Eye (tissue), 1 donor: ENCODE measurements at regions not wholly inside any gene's neighbourhood (a gene's known extent, or its start where the extent isn't known, plus 50 kb on each side); places are given as distances from the start of the nearest gene placed in this dataset.
"Not testable (repeated sequence)": the region's sequence is repeated elsewhere in the genome, so short reads cannot be mapped to it uniquely, and the experiment has no call there.

ENCODE experiments used
- DNase-seq: peaks from one replicate; pipeline ENCODE4 v3.0.0-alpha.2; 2015

GRCh38 chr12:47408171-47408871, 297.5 kb downstream of the RPAP3 start:
- DNase-seq = no peak

GRCh38 chr12:47407463-47408129, 298.2 kb downstream of the RPAP3 start:
- DNase-seq = no peak

GRCh38 chr12:47403681-47404080, 302.1 kb downstream of the RPAP3 start:
- no peak for DNase-seq

- not testable (repeated sequence) for DNase-seq
Measured at GRCh38 chr12:47401196-47401595, 304.6 kb downstream of the RPAP3 start.

GRCh38 chr12:47400266-47400665, 305.6 kb downstream of the RPAP3 start:
- DNase-seq = no peak

- no peak for DNase-seq
Measured at GRCh38 chr12:47397664-47398281, 308.1 kb downstream of the RPAP3 start.

- no peak for DNase-seq
Measured at GRCh38 chr12:47396902-47397663, 308.7 kb downstream of the RPAP3 start.

GRCh38 chr12:47394070-47394469, 311.8 kb downstream of the RPAP3 start:
- no peak for DNase-seq

- peak; percentile 3 for DNase-seq
Measured at GRCh38 chr12:47393403-47393790, 312.4 kb downstream of the RPAP3 start.

- no peak for DNase-seq
Measured at GRCh38 chr12:47391566-47391965, 311.8 kb upstream of the AMIGO2 start.

- DNase-seq = no peak
Measured at GRCh38 chr12:47388712-47389111, 309.0 kb upstream of the AMIGO2 start.

GRCh38 chr12:47387994-47388393, 308.2 kb upstream of the AMIGO2 start:
- no peak for DNase-seq

- DNase-seq = no peak
Measured at GRCh38 chr12:47385653-47386052, 305.9 kb upstream of the AMIGO2 start.

- peak; percentile 2 for DNase-seq
Measured at GRCh38 chr12:47383942-47384341, 304.2 kb upstream of the AMIGO2 start.

- DNase-seq = no peak
Measured at GRCh38 chr12:47382305-47382704, 302.5 kb upstream of the AMIGO2 start.

GRCh38 chr12:47378907-47379306, 299.1 kb upstream of the AMIGO2 start:
- DNase-seq = no peak

GRCh38 chr12:47378222-47378582, 298.4 kb upstream of the AMIGO2 start:
- DNase-seq = no peak

GRCh38 chr12:47377414-47378221, 297.9 kb upstream of the AMIGO2 start:
- DNase-seq = peak; percentile 17

GRCh38 chr12:47376927-47377326, 297.2 kb upstream of the AMIGO2 start:
- no peak for DNase-seq

- DNase-seq = no peak
Measured at GRCh38 chr12:47373554-47374150, 293.9 kb upstream of the AMIGO2 start.

GRCh38 chr12:47370421-47370820, 290.7 kb upstream of the AMIGO2 start:
- DNase-seq = no peak

GRCh38 chr12:47369085-47369484, 289.3 kb upstream of the AMIGO2 start:
- DNase-seq = no peak
